ENCODE measurements at regions not wholly inside any gene's neighbourhood (a gene's known extent, or its start where the extent isn't known, plus 50 kb on each side); places are given as distances from the start of the nearest gene placed in this dataset.
"Not testable (repeated sequence)": the region's sequence is repeated elsewhere in the genome, so short reads cannot be mapped to it uniquely, and the experiment has no call there.

GRCh38 chr10:64283621-64284020, 762.4 kb downstream of the REEP3 start:
- no peak for DNase-seq (ENCODE audit: low read depth in 4 of 4, low spot score in 1 of 4)

- DNase-seq (ENCODE audit: low read depth in 4 of 4, low spot score in 1 of 4) = no peak
Observed at GRCh38 chr10:64286533-64286932, 765.3 kb downstream of the REEP3 start.

- no peak for DNase-seq (ENCODE audit: low read depth in 4 of 4, low spot score in 1 of 4)
Observed at GRCh38 chr10:64288404-64288803, 767.2 kb downstream of the REEP3 start.

DNA sequence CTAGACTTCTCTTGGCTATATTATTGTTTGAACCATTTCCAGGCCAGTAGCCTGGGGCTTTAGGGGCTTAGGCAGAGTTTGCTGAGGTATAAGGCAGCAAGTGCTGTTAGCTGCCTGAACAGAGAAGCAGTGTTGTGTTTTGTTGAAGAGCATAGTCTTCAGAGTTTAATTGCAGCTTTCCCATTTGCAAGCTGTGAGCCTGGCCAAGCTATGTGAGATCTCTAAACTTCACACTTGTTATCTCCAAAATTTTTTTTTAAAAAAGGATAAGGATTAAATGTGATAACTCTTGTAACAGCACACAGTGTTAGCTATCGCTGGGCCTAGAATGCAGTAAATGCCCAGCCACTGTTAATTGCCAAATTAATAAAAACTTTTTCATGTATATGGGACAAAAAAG, 782.4 kb downstream of the REEP3 start:
- DNase-seq (ENCODE audit: low read depth in 4 of 4, low spot score in 1 of 4) = no peak

DNA sequence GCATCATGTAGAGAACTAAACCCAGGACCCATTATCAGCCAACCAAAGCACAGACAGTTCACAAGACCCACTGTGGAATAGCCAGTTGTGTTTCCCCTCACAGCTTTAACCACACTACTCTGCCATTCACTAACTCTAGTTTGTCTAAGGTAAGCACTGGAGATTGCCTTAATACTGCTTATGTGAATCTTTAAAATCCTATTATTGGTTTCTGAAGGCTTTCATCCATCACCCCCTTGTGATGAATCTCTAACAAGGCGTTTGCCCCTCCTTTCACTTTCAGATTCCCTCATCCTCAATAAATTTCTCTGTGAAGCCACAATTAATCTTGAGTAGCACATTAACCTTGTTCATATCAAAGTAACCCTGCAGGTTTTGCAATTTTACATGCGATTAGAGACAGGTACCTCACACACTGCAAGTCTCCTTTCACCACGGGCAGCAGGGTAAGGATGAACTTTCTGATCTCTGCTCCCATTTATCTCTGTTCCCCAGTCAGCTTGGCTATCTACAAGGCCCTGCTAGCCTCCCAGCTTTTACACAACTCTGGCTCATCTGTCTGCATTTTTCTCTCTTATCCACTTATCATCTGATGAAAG, 785.6 kb downstream of the REEP3 start:
- no peak for DNase-seq (ENCODE audit: low read depth in 4 of 4, low spot score in 1 of 4)

DNA sequence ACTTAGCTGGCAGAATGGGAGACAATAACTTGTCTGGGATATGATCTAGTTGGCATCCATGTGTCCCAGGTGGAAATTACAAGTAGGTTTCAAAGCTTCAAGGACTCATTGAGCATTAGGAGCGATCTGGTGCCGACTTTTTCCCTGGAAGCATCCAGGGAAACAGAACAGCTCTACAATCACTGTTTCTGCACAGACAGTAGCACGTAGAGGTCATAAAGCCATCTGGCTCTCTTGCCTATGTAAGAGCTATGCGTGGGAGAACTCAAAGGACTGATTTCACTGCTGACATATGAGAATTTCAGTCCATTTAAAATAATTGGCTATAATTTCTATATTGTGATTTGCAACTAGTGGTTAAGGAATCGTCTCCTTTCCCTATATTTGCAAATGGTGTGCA, 791.7 kb downstream of the REEP3 start:
- no peak for DNase-seq (ENCODE audit: low read depth in 4 of 4, low spot score in 1 of 4)

DNA sequence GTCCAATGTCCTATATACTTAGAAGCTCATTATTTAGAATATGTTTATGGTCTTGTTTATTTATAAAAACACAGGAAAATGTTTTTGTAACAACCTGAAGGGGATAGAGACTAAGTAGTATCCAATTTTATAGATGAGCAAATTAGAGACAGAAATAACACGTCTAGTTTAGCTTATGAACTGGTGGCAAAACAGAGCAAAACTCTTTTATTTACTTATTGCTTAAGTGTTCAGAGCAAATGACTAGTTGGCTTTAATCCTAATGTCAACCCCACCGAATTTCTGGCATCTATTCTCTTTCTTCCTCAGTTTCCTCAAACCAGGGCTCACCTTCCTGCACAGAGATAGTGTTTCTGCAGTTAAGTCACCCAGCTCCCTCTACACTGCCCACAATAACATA, 792.8 kb downstream of the REEP3 start:
- DNase-seq (ENCODE audit: low read depth in 4 of 4, low spot score in 1 of 4) = no peak

- no peak for DNase-seq (ENCODE audit: low read depth in 4 of 4, low spot score in 1 of 4)
Observed at GRCh38 chr10:64316416-64316815, 795.2 kb downstream of the REEP3 start.

DNA sequence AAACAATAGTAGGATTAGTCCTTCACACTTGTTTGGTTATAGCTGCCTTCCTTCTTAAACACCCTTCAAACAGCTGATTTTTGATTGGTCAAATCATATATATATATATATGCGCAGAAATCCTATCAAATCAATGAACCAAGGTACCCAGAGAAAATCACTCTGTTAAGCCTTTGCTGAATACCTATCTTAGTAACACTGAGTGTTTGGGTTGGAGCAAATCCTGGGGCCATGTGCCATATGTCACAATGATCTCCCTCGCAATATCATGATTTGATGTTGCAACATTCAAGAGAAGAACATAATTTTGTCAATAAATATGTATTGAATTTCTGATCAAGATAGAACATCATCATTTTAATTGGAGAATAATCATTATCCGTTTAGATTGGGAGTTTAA, 795.6 kb downstream of the REEP3 start:
- DNase-seq (ENCODE audit: low read depth in 4 of 4, low spot score in 1 of 4) = no peak

GRCh38 chr10:64320448-64320847, 799.2 kb downstream of the REEP3 start:
- no peak for DNase-seq (ENCODE audit: low read depth in 4 of 4, low spot score in 1 of 4)

- no peak for DNase-seq (ENCODE audit: low read depth in 4 of 4, low spot score in 1 of 4)
Observed at GRCh38 chr10:64329510-64329909, 808.3 kb downstream of the REEP3 start.

- DNase-seq (ENCODE audit: low read depth in 4 of 4, low spot score in 1 of 4) = no peak
Observed at GRCh38 chr10:64332551-64332950, 811.4 kb downstream of the REEP3 start.

DNA sequence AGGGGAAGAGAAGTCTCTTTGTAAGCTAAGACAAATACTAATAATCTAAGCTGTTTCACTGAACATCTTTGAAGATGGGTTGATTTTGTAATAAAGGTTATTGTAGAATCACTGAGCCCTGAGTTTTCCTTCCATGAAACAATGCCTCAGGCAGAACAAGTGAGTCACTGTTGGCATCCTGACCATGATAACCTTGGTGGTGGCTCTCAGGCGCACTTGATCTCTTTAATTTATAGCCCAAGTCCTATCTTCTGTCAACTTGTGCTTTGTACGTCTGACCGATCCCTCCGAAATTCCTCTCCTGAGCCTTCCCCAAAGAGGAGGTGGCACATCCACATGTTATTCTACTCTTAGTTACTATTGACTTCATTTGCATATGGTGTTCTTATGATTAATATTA, 812.9 kb downstream of the REEP3 start:
- DNase-seq (ENCODE audit: low read depth in 4 of 4, low spot score in 1 of 4) = no peak

DNA sequence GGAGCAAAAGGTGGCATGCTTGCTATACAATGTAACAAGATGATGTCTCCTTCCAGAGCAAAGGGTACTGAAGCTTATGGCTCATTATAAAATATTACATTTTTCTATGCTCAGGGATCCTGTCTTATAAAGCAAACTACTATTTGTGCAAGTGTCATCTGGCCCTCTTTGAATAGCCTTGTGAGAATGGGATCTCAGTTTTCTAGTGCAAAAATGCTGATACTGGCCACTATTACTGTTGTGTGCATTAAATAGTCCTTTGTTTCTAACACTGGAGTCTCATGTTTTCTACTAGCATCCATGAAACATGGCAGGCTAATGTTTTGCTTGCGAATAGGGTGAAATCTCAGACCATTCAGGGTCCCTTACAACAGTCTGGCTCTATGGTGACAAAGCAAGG, 823.0 kb downstream of the REEP3 start:
- no peak for DNase-seq (ENCODE audit: low read depth in 4 of 4, low spot score in 1 of 4)

DNA sequence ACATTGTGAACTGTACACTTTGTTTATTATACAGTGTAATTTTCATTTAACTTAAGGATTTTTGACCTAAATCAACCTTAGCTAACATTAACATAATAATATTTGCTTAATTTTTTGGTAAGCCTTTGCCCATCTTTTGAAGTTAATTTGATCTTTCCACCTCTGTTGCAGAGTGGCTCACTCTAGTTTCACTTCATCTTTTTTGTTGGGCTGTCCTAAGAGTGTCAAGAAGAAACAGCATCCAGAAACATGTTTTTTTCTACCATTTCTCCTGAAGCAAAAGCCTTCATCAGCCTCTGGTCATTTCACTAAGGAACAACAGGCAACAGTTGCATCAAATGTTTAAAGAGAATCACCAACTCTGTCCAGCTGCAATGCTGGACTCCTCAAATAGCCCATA, 824.7 kb downstream of the REEP3 start:
- DNase-seq (ENCODE audit: low read depth in 4 of 4, low spot score in 1 of 4) = no peak

DNA sequence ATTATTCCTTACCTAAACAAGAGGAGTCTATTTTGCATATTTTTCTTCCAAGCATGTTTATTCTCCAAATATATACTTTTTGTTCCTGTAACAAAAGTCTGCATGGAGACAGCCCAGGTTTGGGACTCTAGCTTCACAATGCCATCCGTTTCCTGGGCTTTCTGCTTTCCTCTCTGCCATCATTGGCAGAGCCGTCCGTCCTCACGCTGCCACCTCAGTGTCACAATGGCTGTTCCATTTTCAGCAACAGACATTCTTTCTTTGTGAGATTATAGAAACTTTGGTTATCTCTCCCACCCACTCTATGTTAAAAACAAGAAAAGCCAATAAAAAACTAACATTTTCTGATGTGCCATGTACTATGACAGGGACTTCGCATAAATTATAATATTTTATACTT, 825.2 kb downstream of the REEP3 start:
- no peak for DNase-seq (ENCODE audit: low read depth in 4 of 4, low spot score in 1 of 4)

- DNase-seq (ENCODE audit: low read depth in 4 of 4, low spot score in 1 of 4) = no peak
Observed at GRCh38 chr10:64350665-64351064, 829.5 kb downstream of the REEP3 start.

DNA sequence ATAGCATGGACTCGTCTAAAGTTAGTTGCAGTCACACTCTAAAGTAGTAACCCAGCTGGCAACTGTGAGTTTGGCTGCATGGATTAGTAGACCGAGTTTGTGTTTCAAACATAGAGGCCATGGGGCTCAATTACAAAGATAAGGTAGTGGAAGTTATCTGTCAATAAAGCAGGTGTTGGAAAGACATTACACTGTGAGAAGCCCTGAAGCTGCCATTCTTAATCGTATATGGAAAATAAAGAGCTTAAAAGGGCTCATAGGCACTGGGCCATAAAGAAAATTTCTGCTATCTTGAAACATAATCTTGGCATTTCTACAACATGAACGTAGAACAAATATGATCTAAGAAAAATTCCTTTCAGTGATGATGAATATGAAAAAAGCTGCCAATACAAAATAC, 837.7 kb downstream of the REEP3 start:
- no peak for DNase-seq (ENCODE audit: low read depth in 4 of 4, low spot score in 1 of 4)

GRCh38 chr10:64360240-64360639, 839.0 kb downstream of the REEP3 start:
- DNase-seq (ENCODE audit: low read depth in 4 of 4, low spot score in 1 of 4) = not testable (repeated sequence)

DNA sequence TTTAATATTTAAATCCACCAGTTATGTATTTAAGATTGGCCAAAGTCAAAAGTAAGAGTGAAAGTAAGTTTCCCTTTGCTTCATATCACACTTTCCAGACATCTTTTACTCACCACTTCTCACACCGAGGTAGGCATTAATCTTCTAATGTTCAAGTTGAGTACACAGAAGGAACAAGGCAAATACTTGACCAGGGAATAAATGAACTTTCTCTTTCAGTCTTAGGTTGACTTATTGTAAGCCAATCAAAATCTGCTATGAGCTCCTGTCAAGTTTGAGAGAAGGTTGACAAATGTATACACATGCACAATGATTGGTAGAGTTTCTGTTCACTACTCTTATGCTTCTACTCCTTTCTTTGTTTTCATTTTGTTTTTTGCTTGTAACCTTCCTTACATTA, 842.5 kb downstream of the REEP3 start:
- no peak for DNase-seq (ENCODE audit: low read depth in 4 of 4, low spot score in 1 of 4)

DNA sequence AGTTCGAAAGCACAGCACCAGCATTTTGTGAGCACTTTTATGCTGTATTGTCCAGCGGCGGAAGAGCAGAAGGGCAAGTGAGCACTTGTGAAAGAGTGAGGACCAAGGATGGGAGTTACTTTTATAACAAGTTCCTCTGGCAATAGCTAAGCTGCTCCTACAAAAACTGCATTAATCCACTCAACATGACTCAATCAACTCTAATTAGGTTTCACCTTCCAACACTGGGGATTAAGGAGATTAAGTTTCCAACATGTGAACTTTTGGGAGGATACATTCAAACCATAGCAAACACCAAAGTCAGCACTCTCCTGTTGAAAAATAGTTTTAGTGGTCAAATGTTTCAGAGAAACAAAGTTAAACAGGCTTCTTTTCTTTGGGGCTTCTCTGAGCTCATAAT, 844.5 kb downstream of the REEP3 start:
- DNase-seq (ENCODE audit: low read depth in 4 of 4, low spot score in 1 of 4) = no peak

GRCh38 chr10:64368298-64368697, 847.1 kb downstream of the REEP3 start:
- DNase-seq (ENCODE audit: low read depth in 4 of 4, low spot score in 1 of 4) = no peak

DNA sequence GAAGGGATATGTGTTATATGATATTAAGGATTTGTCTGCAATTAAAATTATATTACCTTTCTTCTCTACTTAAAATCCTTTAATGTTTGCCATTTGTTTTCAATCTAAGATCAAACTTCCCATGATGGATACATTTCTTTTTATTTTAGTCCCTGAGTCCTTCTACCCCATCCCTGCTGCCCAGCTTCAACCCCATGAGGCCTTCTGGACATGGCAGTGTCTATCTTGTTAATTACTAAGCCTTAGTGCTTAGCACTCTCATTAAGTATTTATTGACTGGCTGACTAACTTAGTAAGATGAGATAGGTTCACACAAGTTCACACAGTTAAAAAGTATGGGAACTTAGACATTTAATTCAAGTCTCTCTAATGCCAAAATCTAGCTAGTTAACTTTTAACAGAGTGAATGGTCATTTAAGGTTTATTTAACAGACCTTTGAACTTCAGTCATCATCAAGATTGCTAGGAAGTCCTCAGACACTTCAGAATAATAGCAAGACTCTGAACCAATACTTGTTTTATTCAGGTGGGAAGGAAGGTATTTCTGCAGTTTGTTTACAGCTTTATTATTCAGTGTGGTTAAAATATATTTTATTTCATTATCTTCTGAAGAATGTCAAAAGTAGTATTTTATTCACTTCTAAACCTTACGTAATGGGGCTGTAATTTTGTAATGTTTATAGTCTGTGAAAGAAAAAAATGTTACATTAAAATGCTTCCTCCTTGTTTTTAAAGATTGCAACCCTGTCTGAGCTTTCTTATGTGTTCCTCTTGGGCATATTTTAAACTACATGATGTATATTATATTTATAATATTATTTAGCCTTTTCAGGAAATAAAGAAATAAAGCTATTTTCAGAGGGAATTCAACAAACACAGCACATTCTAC, 848.9 kb downstream of the REEP3 start:
- DNase-seq (ENCODE audit: low read depth in 4 of 4, low spot score in 1 of 4) = no peak

All from stimulated activated CD4-positive, alpha-beta T cell treated with anti-CD3 and anti-CD28 coated beads, Interleukin-1b, Interleukin-23, amount 100 ng/mL, for 24 hours (primary cell).